Fibroblast of the aortic adventitia (primary cell): ENCODE measurements at regions not wholly inside any gene's neighbourhood (a gene's known extent, or its start where the extent isn't known, plus 50 kb on each side); places are given as distances from the start of the nearest gene placed in this dataset.
"Not testable (repeated sequence)": the region's sequence is repeated elsewhere in the genome, so short reads cannot be mapped to it uniquely, and the experiment has no call there.

Source experiments
- DNase-seq: peaks from one replicate; pipeline ENCODE4 v3.0.0-alpha.2; 2010; ENCODE audit warnings: low read depth
- H3K4me3 ChIP-seq: 2 replicates; pipeline ENCODE4 v1.5.1; 2011; ENCODE audit warnings: low read depth, mild to moderate bottlenecking, control low read depth, low read length, moderate library complexity
- TF ChIP-seq, protein P1 (sequence below): IDR thresholded peaks from 2 replicates; pipeline ENCODE4 v1.5.1; 2011; ENCODE audit warnings: mild to moderate bottlenecking, low read length, control low read depth, inconsistent platforms; ENCODE audit not compliant: insufficient read depth

DNA sequence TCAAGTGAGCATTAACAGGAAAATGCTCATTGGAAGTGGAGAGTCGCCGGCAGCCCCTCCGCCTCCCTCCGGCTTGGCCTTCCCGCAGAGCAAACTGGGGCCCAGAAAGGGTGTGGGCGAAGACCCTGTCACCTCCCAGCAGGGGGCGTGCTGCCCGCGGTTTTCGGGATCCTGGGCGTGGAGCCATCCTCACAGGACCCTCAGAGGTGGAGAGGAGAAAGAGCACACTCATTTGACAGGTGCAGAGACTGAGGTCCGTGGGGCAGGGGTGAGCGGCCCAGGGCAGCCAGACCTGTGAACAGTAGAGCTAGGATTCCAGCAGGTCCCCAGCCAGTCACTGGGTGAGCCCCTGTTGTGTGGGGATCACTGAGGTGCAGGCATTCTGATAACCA, 1002.9 kb downstream of the KCNJ18 start:
- TF ChIP-seq, protein P1, sequence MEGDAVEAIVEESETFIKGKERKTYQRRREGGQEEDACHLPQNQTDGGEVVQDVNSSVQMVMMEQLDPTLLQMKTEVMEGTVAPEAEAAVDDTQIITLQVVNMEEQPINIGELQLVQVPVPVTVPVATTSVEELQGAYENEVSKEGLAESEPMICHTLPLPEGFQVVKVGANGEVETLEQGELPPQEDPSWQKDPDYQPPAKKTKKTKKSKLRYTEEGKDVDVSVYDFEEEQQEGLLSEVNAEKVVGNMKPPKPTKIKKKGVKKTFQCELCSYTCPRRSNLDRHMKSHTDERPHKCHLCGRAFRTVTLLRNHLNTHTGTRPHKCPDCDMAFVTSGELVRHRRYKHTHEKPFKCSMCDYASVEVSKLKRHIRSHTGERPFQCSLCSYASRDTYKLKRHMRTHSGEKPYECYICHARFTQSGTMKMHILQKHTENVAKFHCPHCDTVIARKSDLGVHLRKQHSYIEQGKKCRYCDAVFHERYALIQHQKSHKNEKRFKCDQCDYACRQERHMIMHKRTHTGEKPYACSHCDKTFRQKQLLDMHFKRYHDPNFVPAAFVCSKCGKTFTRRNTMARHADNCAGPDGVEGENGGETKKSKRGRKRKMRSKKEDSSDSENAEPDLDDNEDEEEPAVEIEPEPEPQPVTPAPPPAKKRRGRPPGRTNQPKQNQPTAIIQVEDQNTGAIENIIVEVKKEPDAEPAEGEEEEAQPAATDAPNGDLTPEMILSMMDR: no peak
- DNase-seq: no peak
- no peak overlapping the region for H3K4me3 ChIP-seq

DNA sequence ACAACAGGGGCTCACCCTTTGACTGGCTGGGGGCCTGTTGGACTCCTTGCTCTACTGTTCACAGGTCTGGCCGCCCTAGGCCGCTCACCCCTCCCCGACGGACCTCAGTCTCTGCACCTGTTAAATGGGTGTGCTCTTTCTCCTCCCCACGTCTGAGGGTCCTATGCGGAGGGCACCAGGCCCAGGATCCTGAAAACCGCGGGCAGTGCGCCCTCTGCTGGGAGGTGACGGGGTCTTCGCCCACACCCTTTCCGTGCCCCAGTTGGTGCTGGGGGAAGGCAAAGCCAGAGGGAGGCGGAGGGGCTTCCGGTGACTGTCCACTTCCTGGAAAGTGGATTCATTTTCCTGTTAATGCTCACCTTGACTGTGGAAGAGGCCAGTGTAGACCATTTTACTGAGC, 1010.9 kb downstream of the KCNJ18 start:
- DNase-seq: no peak
- TF ChIP-seq, protein P1: no peak

DNA sequence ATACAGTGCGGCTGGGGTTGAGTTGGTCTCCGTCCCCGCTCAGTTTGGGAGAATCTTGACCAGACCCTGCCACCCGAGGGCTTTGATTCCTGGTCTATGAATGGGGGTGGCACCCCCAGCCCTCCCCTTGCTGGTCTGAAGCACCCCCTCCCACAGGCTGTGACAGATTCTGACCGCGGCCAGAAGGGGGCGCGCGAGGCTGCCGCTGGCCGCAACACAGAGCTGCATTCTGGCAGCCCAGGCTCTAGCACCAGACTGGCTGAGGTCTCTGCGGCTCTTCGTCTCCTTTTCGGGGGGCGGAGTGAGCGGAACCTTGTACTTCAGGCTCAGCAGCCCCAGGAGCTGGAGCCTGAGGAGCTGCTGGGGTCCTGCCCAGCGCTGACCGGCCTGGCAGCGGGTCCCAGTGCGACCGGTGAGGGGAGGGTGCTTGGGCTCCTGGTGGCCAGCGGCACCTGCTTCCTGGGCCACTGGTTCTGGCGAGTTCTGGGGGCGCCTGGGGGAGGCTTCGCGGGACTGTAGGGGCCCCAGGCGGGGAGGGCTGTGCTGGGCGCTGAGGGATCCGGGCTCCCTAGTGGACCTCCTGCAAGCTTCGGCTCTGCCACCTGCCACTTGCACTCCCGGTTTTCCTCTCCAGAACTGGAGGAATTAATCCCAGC, 1011.6 kb downstream of the KCNJ18 start:
- TF ChIP-seq, protein P1: no peak
- no peak overlapping the region for H3K4me3 ChIP-seq
- DNase-seq: no peak

More for the DNA sequence above, 1010.9 kb downstream of the KCNJ18 start:
- no peak overlapping the region for H3K4me3 ChIP-seq

DNA sequence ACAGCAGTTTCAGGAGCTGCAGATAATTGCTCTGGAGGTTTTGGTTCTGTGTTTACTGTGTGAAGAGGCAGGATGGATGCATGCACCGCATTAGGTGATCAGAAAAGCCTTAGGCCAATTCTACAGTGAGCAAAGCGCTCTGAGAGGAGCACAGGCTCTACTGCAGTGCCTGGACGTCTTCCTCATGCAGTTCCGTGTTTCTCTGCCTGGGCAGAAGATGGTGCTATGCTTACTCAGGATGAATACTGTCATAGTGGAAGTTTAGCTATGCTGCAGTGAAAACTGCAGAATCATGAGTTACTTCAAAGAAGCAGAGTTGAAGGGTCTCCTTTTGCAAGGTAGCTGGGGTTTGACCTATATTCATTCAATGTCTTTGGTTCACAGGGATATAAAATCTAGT, 1012.4 kb downstream of the KCNJ18 start:
- TF ChIP-seq, protein P1: no peak
- no peak for DNase-seq
- H3K4me3 ChIP-seq: no peak overlapping the region

DNA sequence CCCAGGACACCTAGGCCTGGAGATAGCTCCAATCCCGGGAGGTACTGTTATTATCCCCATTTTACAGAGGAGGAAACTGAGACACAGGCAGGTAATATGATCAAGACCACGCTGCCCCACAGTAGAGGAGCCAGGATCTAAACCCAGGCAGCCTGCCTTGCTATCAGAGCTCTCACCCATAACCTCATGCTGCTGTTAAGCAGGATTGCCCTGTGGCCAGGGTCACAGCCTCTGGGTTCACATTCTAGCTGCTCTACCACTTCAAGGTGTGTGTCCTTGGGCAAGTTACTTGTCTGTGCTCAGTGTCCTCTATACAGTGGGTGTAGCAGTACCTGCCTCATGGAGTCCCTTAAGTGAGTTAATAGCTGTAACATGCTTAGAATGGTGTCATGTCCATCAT, 1015.3 kb downstream of the KCNJ18 start:
- no peak overlapping the region for H3K4me3 ChIP-seq
- TF ChIP-seq, protein P1: no peak
- DNase-seq: no peak

DNA sequence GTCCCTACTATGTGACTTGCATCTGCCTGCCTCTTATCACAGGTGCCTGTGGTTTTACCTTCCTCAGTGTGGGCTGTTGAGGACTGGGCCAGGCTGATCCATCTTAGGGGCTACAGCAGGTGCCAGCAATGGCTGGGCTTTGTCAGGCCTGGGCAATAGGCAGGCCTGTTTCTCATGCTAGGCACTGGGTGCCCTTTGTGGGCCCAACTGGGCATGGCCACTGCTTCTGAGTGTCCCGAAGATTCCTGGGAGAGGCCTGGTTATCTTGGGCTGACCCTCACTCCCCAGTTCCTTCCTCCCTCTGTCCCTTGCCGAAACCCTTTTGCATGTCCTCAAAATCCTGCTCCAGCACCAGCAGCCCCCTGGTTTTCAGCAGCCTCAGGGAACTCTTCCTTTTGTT, 1024.9 kb downstream of the KCNJ18 start:
- TF ChIP-seq, protein P1: no peak
- no peak overlapping the region for H3K4me3 ChIP-seq
- DNase-seq: no peak

DNA sequence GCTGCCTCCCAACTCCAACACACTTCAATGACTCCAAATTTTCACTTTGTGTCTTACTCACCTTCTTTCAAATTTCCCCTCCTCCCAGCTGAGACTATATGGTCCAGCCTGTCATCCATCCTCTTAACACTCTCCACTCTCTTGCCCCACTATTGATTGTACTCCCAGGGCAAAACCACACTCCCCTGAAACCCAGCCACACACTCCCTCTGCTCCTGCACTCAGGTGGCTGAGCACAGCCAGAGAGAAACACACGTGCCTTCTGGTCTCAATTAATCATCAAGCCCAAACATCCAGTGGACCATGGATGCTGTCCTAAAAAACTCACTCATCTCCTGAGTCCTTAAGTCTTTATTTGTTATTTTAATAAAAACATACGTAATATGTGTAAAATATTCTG, 1026.4 kb downstream of the KCNJ18 start:
- no peak overlapping the region for H3K4me3 ChIP-seq
- DNase-seq: no peak
- TF ChIP-seq, protein P1: no peak

DNA sequence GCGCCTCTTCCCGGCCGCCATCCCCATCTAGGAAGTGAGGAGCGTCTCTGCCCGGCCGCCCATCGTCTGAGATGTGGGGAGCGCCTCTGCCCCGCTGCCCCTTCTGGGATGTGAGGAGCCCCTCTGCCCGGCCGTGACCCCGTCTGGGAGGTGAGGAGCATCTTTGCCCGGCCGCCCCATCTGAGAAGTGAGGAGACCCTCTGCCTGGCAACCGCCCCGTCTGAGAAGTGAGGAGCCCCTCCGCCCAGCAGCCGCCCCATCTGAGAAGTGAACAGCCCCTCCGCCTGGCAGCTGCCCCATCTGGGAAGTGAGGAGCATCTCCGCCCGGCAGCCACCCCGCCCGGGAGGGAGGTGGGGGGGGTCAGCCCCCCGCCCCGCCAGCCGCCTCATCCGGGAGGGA, 1048.7 kb downstream of the KCNJ18 start:
- not testable (repeated sequence) for DNase-seq, H3K4me3 ChIP-seq
